Brain microvascular endothelial cell (primary cell): ENCODE measurements at regions not wholly inside any gene's neighbourhood (a gene's known extent, or its start where the extent isn't known, plus 50 kb on each side); places are given as distances from the start of the nearest gene placed in this dataset.

Experiments
- DNase-seq: peaks from one replicate; pipeline ENCODE4 v3.0.0-alpha.2; 2020
- H3K27ac ChIP-seq: fragments of 250-450 bp; sonication (Bioruptor Pico); 2 replicates; pipeline ENCODE4 v1.5.1; 2020; ENCODE audit warnings: mild to moderate bottlenecking, moderate library complexity
- H3K27me3 ChIP-seq: fragments of 250-450 bp; sonication (Bioruptor Pico); replicated peaks from 2 replicates; pipeline ENCODE4 v1.5.1; 2020; ENCODE audit warnings: mild to moderate bottlenecking
- H3K36me3 ChIP-seq: fragments of 250-450 bp; sonication (Bioruptor Pico); replicated peaks from 2 replicates; pipeline ENCODE4 v1.5.1; 2020; ENCODE audit warnings: mild to moderate bottlenecking
- H3K4me3 ChIP-seq: 2 replicates; pipeline ENCODE4 v1.5.1; 2011; ENCODE audit warnings: low read depth, mild to moderate bottlenecking, control low read depth, low read length, moderate library complexity
- in situ Hi-C: cut with HindIII; loops from 2 replicates; pipeline ENCODE4 v1.10.0; 2017; ENCODE audit warnings: low sequenced_read_pairs, low pct_ligation_motif_present
- TF ChIP-seq, protein P1 (sequence below): IDR thresholded peaks from 2 replicates; pipeline ENCODE4 v1.5.1; 2011; ENCODE audit warnings: low read depth, mild to moderate bottlenecking, moderate library complexity, low read length, control low read depth, inconsistent platforms; ENCODE audit errors: missing control alignments

- H3K36me3 ChIP-seq = no peaks in the 10 kb centered on the region
- DNase-seq = no peak
- no peak overlapping the region for H3K27ac ChIP-seq
- no peak overlapping the region for H3K4me3 ChIP-seq
- in situ Hi-C loops = no loop called here
- TF ChIP-seq, protein P1, sequence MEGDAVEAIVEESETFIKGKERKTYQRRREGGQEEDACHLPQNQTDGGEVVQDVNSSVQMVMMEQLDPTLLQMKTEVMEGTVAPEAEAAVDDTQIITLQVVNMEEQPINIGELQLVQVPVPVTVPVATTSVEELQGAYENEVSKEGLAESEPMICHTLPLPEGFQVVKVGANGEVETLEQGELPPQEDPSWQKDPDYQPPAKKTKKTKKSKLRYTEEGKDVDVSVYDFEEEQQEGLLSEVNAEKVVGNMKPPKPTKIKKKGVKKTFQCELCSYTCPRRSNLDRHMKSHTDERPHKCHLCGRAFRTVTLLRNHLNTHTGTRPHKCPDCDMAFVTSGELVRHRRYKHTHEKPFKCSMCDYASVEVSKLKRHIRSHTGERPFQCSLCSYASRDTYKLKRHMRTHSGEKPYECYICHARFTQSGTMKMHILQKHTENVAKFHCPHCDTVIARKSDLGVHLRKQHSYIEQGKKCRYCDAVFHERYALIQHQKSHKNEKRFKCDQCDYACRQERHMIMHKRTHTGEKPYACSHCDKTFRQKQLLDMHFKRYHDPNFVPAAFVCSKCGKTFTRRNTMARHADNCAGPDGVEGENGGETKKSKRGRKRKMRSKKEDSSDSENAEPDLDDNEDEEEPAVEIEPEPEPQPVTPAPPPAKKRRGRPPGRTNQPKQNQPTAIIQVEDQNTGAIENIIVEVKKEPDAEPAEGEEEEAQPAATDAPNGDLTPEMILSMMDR = no peak
- no peaks in the 10 kb centered on the region for H3K27me3 ChIP-seq
These were observed 676.6 kb downstream of the CDH11 start for GRCh38 chr16:64445245-64445644.

GRCh38 chr16:64440421-64440831 lies 681.4 kb downstream of the CDH11 start:
- Histone ChIP-seq H3K27me3 (no peaks in the 10 kb centered on the region), H3K27ac (peak overlapping the region; percentile 60), H3K36me3 (no peaks in the 10 kb centered on the region), H3K4me3 (no peak overlapping the region)
- in situ Hi-C loops = no loop called here
- TF ChIP-seq, protein P1 = no peak
- peak; percentile 96 for DNase-seq

DNA sequence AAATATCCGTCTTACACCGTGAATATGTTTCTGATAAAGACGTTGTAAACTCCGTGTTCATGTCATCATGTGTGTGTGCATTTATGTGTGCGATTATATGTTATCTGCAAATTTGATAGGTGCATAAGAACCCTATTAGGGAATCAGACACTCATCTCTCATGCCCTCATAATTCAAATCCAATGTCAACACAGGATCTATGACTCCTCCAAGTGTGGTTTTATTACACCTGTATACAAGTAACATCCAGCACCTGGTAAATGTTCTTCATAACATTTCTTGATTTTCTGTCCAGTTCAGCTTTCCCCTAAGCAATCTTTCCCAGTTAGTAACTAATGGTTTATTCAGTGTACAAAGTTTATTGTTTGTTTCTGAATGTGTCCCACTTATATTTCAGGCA lies 681.9 kb downstream of the CDH11 start:
- peak overlapping the region; percentile 60 for H3K27ac ChIP-seq
- no peaks in the 10 kb centered on the region for H3K36me3 ChIP-seq
- no peaks in the 10 kb centered on the region for H3K27me3 ChIP-seq
- TF ChIP-seq, protein P1 = no peak
- in situ Hi-C loops = no loop called here
- DNase-seq = no peak
- H3K4me3 ChIP-seq = no peak overlapping the region

DNA sequence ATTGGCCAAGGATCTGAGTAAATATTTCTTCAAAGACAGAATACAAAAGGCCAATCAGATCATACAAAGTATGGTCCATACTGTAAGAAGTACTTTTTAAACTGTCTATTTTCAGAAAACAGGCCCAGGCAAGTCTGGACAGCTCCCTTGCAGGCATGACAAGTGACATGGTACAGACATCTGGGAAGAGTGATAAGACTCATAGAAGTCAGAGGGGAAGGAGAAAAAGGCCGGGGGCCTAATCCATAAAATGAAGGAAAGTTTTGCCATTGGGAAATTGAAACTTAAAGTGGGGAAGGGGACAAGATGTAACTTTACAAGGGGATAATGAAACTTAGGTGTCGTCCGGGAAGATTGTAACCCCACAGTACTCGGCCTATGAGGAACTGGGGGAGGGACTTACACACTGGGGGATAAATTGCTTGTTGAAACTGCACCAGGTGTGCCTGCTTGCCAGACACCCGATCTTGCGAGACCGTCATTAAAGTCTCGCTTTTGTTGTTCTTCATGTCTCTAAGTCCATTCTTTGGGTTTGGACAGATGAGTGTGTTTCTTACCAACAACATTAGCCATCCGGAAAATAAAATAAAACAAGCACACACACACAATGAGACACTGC lies 684.0 kb downstream of the CDH11 start:
- in situ Hi-C loops = no loop called here
- Histone ChIP-seq H3K36me3 (no peaks in the 10 kb centered on the region), H3K27ac (no peak overlapping the region), H3K4me3 (no peak overlapping the region), H3K27me3 (no peaks in the 10 kb centered on the region)
- no peak for DNase-seq
- TF ChIP-seq, protein P1 = no peak

DNA sequence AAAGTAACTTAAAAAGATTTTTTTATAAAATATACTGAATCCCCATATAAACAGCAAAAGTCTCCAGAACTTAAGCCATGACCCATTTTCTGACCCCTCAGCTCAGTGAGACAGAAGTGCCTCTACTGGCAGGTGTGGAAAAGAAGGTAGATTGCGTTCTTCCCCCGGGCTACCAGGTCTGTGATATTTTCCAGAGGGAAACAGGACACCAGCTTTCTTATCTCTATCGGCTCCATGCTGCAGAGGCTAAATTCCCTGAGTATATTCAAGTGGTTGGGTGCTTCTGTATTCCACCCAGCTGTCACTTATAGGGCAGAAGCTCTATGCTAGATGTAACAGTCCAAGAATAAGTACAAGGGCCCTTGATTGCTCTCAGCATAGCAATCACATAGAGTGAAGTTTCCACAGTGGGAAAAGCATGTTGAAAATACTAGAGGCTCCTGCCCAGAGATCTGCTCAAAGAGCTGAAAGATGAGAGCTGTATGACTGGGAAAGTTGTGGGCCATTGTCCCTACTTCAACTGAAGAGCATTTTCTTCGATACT lies 687.3 kb downstream of the CDH11 start:
- no peak overlapping the region for H3K27ac ChIP-seq
- H3K27me3 ChIP-seq = no peaks in the 10 kb centered on the region
- in situ Hi-C loops = no loop called here
- TF ChIP-seq, protein P1 = no peak
- no peak for DNase-seq
- H3K4me3 ChIP-seq = no peak overlapping the region
- no peaks in the 10 kb centered on the region for H3K36me3 ChIP-seq
